Kasumi-1 (cell line): ENCODE measurements at regions not wholly inside any gene's neighbourhood (a gene's known extent, or its start where the extent isn't known, plus 50 kb on each side); places are given as distances from the start of the nearest gene placed in this dataset.
A peak's percentile ranks its signal among the peaks of the same experiment; 100 is the strongest.
"Not testable (repeated sequence)": the region's sequence is repeated elsewhere in the genome, so short reads cannot be mapped to it uniquely, and the experiment has no call there.

Experiments
- DNase-seq, 2 experiments: peaks; one replicate each; lab custom pipeline; 2025; lab: John Stamatoyannopoulos, UW

- no peak for DNase-seq
Observed at GRCh38 chr3:69688400-69688799, 50.9 kb upstream of the MITF start.

DNA sequence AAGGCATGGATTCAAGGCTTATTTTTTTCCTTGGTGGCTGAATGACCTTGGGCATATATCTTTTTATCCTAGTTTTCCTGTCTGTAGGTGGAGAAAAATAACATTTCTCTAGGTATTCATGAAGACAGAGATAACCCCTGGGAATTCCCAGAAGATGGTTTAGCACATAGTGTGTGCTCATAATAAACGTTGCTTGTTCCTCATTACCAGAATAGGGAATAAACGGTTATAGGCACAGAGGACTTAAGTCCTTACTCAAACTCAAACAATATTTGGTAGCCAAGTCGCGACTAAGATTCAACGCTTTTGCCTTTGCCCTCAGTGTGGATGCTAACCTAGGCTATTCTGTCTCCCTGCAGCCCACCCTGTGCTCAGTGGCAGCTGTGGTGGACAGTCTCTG is 51.6 kb upstream of the MITF start:
- DNase-seq: no peak

DNA sequence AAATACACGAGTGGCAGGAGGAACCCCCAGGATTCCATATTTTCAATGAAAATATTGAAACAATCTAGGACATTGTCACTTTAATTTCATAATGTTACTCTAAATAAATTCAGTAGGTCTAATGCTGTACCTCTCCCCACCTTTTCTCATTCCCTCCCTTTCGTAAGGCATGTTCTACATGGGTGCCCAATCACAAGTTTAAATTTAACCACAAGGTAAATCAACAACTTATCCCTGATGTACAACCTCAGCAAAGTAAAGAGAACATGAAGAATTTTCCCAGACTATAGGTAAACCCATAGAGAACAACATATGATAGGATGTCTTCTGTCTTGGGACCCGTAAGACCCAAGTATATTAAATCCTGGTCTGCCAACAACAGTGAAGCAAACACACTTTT is 53.2 kb upstream of the MITF start:
- no peak for DNase-seq

- no peak for DNase-seq
Observed at GRCh38 chr3:69684309-69684961, 54.8 kb upstream of the MITF start.

- no peak for DNase-seq
Observed at GRCh38 chr3:69683082-69683806, 56.0 kb upstream of the MITF start.

GRCh38 chr3:69677456-69677855 is 61.8 kb upstream of the MITF start:
- DNase-seq: not testable (repeated sequence)

- DNase-seq: no peak
Observed at GRCh38 chr3:69675786-69676530, 63.3 kb upstream of the MITF start.

DNA sequence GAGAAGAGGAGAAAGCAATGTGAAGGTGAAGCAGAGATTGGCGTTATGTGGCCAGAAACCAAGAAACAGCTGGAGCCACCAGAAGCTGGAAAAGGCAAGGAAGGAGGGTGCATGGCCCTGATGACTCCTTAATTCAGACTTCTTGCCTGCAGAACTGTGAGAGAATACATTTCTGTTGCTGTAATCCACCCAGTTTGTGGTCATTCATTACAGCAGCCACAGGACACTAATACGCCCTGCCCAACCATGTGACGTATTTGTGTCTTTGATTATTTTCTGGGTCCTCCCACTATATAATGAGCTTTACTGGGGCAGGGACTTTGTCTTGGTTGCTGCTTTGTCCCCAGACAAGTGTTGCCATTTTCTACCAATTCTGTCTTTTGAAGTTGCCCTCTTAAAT is 64.5 kb upstream of the MITF start:
- no peak for DNase-seq

- DNase-seq: peak; percentile 50 to 76
Observed at GRCh38 chr3:69671082-69671952, 67.9 kb upstream of the MITF start.

- DNase-seq: no peak
Observed at GRCh38 chr3:69669070-69669469, 70.2 kb upstream of the MITF start.

- DNase-seq: no peak
Observed at GRCh38 chr3:69665026-69665737, 74.1 kb upstream of the MITF start.

DNA sequence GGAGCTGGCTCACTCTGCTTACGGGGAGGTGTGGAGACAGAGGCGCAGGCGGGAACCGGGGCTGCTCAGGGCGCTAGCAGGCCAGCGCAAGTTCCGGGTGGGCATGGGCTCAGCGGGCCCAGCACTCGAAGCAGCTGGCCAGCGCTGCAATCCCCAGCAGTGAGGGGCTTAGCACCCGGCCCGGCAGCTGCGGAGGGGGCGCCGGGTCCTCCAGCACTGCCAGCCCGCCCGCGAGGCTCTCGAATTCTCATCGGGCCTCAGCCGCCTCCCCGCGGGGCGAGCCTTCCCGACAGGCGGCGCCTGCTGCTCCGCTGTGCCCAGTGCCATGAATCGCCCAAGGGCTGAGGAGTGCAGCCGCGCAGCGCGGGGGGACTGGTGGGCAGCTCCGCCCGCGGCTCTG is 78.6 kb upstream of the MITF start:
- DNase-seq: no peak

DNA sequence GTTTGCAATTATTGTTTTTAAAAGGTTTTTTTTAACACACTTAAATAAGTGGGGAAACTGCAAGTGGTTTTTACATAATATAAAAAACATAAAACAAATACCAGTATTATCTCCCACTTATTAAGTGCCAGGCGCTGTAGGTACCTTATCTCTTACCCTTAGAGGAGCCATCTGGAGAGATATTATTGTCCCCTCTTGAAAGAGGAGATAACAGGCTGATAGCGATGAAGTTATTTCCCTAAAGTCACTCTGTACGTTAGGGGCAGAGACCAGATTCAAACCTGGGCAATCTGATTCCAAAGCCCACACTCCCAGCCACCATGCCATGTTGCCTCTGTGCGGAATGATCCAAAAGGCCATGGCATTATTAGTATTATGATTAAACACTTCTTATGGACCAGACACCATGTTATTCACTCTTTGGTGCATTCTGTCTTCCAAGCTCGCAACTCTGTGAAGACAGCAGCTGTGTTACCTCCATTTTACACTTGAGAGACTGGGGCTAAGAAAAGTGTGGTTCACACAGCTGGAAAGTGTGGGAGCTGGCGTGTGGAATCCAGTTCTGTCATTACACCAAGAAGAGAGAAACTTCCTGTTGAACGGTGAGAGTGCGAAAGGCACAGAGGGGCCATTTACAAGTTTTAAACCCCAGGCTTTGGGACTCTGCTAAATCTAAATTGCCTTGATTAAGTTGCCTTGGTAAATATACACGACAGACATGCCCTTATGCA is 79.9 kb upstream of the MITF start:
- DNase-seq: no peak

DNA sequence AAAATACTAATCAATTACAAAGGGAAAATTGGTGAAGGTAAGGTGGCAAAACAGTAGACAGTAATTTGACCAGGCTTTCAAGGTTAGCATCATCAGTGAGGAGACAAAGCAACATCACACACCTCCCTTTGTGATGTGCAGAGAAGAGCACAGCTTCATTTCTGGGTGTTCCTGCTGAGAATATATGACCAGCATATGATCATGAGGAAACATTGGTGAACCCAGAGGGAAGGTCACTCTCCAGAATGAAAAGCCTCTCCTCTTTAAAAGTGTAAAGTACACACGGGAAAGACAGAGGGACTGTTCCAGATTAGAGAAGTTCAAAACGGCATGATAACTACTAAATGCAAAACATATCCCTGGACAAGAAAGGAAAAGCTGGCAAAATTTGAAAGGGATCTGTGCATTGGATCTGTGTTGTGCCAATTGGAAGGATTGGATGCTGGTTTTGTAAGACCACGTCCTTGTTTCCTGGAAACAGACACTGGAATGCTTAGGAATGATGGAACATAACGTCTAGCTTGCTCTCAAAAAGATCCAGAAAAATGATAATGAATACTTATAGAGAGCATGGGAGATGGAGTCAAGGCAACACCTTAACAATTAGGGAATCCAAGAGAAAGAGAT is 80.6 kb upstream of the MITF start:
- DNase-seq: no peak

DNA sequence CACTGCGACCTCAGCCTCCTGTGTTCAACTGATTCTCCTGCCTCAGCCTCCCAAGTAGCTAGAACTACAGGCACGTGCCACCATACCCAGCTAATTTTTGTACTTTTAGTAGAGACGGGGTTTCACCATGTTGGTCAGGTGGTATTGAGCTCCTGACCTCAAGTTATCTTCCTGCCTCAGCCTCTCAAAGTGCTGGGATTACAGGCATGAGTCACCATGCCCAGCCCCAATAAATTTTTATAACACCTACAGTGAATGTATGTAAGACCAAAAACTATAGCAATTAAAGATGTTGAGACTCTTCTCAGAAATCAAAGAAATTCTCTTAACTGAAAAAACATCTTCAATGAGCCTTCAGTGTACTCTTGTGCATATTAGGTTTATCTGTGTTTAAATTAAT is 82.2 kb upstream of the MITF start:
- not testable (repeated sequence) for DNase-seq

DNA sequence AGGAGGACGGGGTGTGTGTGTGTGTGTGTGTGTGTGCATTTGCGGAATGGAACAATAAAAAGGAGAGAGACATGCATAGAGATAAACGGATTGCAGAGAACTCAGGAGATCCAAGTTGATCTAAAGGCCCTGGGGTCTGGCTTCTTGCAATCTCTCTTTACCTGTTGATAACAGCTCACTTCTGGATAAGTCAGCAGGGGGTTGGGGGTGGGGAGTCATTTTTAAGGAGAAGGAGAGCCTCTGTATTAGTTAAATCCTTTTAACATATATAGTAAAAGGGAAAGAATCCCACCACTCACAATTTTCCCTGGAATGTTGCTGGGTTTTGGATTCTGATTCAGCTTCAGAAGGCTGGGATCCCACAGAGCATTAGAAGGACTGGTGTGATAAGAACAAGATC is 87.5 kb upstream of the MITF start:
- DNase-seq: no peak

GRCh38 chr3:69650066-69650419 is 89.2 kb upstream of the MITF start:
- DNase-seq: no peak

GRCh38 chr3:69649120-69650065 is 89.9 kb upstream of the MITF start:
- peak; percentile 20 to 30 for DNase-seq

DNA sequence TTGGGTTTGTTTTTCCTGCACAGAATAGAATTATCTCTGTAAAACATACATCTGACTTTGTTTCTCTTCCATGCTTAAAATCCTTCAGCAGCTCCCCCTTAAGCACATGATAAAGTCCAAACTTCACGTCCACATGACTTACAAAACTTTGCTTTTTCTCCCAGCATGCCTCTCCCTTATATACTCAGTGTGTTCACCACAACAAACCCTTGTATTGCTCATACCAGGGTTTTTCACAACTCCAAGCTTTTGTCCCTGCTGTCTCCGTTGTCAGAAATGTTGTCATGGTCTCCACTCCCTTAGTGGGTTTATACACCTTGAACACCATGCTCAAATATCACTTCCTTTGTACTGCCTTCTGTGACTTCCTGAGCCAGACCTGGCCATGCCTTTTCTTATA is 91.1 kb upstream of the MITF start:
- DNase-seq: no peak
